ENCODE measurements at regions not wholly inside any gene's neighbourhood (a gene's known extent, or its start where the extent isn't known, plus 50 kb on each side); places are given as distances from the start of the nearest gene placed in this dataset.

DNA sequence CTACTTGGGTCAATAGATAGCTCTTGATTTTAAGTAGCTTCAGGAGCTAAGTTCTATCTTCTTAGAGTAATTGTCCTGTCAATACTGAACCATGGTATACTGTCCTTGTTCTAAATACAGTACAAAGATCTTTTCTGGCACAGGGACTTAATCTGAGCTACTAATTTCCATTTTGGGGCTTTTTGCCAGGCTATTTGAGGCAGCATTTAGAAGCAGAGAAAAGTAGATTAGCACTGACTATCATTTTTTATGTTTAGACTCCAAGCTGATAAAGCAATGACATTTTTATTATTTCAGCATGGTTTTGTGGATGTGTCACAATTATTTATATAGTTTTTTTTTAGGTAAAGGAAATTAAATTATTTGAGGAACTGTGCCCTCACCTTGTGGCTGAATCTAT, 163.2 kb downstream of the FAT3 start:
- ChIA-PET CTCF (no interaction called here), POLR2A (no interaction called here)
- no peaks in the 10 kb centered on the region for H3K36me3 ChIP-seq (ENCODE audit: control insufficient read depth, insufficient read depth, low read length)
- H3K27me3 ChIP-seq (ENCODE audit: control insufficient read depth, insufficient read depth, low read length): no peaks in the 10 kb centered on the region; the same call in 1 of the 2 replicates
- H3K4me1 ChIP-seq (ENCODE audit: control insufficient read depth, insufficient read depth, low read length): no peaks in the 10 kb centered on the region
- H3K27ac ChIP-seq (ENCODE audit: low read length): no peak overlapping the region
- no peak overlapping the region for H3K4me3 ChIP-seq (ENCODE audit: low read depth in 2 of 2, low read length in 2 of 2)
- no peaks in the 10 kb centered on the region for H3K9me3 ChIP-seq (ENCODE audit: control insufficient read depth, insufficient read depth, low read depth, low read length)
- intact Hi-C loops (cut with micrococcal nuclease; ENCODE audit: unreplicated experiment): no loop called here
- BruUV-seq (replicated peaks): no TSS peak
- no peak for ATAC-seq
- no peak for DNase-seq (ENCODE audit: low read depth, low spot score)
- in situ Hi-C loops (cut with HindIII; ENCODE audit: low pct_unique_long_range_greater_than_20kb, low sequenced_read_pairs): no loop called here
- no peak for TF ChIP-seq TCF7L2 (IDR thresholded peaks at IDR 0.05; ENCODE audit: low read depth, low read length)
- TF ChIP-seq, protein P1, sequence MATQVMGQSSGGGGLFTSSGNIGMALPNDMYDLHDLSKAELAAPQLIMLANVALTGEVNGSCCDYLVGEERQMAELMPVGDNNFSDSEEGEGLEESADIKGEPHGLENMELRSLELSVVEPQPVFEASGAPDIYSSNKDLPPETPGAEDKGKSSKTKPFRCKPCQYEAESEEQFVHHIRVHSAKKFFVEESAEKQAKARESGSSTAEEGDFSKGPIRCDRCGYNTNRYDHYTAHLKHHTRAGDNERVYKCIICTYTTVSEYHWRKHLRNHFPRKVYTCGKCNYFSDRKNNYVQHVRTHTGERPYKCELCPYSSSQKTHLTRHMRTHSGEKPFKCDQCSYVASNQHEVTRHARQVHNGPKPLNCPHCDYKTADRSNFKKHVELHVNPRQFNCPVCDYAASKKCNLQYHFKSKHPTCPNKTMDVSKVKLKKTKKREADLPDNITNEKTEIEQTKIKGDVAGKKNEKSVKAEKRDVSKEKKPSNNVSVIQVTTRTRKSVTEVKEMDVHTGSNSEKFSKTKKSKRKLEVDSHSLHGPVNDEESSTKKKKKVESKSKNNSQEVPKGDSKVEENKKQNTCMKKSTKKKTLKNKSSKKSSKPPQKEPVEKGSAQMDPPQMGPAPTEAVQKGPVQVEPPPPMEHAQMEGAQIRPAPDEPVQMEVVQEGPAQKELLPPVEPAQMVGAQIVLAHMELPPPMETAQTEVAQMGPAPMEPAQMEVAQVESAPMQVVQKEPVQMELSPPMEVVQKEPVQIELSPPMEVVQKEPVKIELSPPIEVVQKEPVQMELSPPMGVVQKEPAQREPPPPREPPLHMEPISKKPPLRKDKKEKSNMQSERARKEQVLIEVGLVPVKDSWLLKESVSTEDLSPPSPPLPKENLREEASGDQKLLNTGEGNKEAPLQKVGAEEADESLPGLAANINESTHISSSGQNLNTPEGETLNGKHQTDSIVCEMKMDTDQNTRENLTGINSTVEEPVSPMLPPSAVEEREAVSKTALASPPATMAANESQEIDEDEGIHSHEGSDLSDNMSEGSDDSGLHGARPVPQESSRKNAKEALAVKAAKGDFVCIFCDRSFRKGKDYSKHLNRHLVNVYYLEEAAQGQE (IDR thresholded peaks at IDR 0.05; ENCODE audit: insufficient read depth in 1 of 2, low read depth in 2 of 2, low read length in 1 of 2): no peak
- TF ChIP-seq SIN3A (IDR thresholded peaks at IDR 0.05; ENCODE audit: borderline replicate concordance, insufficient read depth, low read depth, low read length): no peak
- TF ChIP-seq, protein P2, sequence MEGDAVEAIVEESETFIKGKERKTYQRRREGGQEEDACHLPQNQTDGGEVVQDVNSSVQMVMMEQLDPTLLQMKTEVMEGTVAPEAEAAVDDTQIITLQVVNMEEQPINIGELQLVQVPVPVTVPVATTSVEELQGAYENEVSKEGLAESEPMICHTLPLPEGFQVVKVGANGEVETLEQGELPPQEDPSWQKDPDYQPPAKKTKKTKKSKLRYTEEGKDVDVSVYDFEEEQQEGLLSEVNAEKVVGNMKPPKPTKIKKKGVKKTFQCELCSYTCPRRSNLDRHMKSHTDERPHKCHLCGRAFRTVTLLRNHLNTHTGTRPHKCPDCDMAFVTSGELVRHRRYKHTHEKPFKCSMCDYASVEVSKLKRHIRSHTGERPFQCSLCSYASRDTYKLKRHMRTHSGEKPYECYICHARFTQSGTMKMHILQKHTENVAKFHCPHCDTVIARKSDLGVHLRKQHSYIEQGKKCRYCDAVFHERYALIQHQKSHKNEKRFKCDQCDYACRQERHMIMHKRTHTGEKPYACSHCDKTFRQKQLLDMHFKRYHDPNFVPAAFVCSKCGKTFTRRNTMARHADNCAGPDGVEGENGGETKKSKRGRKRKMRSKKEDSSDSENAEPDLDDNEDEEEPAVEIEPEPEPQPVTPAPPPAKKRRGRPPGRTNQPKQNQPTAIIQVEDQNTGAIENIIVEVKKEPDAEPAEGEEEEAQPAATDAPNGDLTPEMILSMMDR (IDR thresholded peaks at IDR 0.05): no peak
- TF ChIP-seq POLR2AphosphoS5 (IDR thresholded peaks at IDR 0.05; ENCODE audit: low read depth, low read length): no peak

DNA sequence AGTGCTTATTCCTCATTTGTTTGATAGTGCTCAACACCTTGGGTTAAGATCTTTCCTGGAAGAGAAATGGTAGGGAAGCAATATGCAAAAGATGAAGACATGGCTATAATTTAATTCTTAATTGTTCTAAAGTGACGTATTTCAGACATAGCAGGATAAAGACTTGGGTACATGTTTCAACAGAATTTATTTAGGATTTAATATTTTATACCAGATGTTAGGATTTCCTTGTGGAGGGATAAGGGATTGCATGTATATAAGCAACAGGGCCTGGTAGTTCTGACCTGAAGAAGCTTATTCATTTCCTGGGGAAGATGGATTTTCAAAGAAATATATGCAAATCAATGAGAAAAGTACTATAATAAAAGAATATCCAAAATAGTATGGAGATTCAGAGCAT, 163.8 kb downstream of the FAT3 start:
- H3K9me3 ChIP-seq (ENCODE audit: control insufficient read depth, insufficient read depth, low read depth, low read length): no peaks in the 10 kb centered on the region
- H3K4me1 ChIP-seq (ENCODE audit: control insufficient read depth, insufficient read depth, low read length): no peaks in the 10 kb centered on the region
- H3K36me3 ChIP-seq (ENCODE audit: control insufficient read depth, insufficient read depth, low read length): no peaks in the 10 kb centered on the region
- no peaks in the 10 kb centered on the region; the same call in 1 of the 2 replicates for H3K27me3 ChIP-seq (ENCODE audit: control insufficient read depth, insufficient read depth, low read length)
- no peak overlapping the region for H3K27ac ChIP-seq (ENCODE audit: low read length)
- no peak overlapping the region for H3K4me3 ChIP-seq (ENCODE audit: low read depth in 2 of 2, low read length in 2 of 2)
- intact Hi-C loops (cut with micrococcal nuclease; ENCODE audit: unreplicated experiment) (no loop called here), in situ Hi-C loops (cut with HindIII; ENCODE audit: low pct_unique_long_range_greater_than_20kb, low sequenced_read_pairs) (no loop called here)
- ATAC-seq (no peak), DNase-seq (ENCODE audit: low read depth, low spot score) (no peak)
- CTCF ChIA-PET: no interaction called here
- TF ChIP-seq TCF7L2 (IDR thresholded peaks at IDR 0.05; ENCODE audit: low read depth, low read length): no peak
- TF ChIP-seq, protein P2 (IDR thresholded peaks at IDR 0.05): peak; percentile 12; the same call in 1 of the 2 replicates
- POLR2A ChIA-PET: no interaction called here
- BruUV-seq (replicated peaks): no TSS peak

DNA sequence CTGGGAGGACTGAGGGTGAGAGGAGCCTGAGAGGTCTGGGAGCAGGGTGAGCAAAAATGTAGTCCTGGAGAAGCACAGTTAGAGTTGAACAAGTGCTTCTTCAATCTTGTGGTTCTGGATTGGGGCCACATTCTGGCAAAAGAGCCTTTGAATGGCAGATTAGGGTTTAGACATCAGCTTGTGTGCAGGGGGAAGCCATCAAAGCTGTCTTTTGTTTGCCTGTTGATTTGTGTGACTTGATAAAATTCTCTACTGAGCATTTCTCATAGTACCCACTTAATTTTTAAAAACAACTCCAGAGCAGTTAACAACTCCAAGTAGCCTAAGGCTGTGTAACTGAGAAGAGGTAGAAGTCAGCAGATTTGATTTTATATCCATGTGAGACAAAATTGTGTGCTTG, 166.2 kb downstream of the FAT3 start:
- DNase-seq (ENCODE audit: low read depth, low spot score) (no peak), ATAC-seq (no peak)
- Histone ChIP-seq H3K4me3 (ENCODE audit: low read depth in 2 of 2, low read length in 2 of 2) (no peak overlapping the region), H3K4me1 (ENCODE audit: control insufficient read depth, insufficient read depth, low read length) (no peaks in the 10 kb centered on the region), H3K9me3 (ENCODE audit: control insufficient read depth, insufficient read depth, low read depth, low read length) (no peaks in the 10 kb centered on the region), H3K27me3 (ENCODE audit: control insufficient read depth, insufficient read depth, low read length) (no peaks in the 10 kb centered on the region; the same call in 1 of the 2 replicates), H3K36me3 (ENCODE audit: control insufficient read depth, insufficient read depth, low read length) (no peaks in the 10 kb centered on the region), H3K27ac (ENCODE audit: low read length) (no peak overlapping the region)
- ChIA-PET POLR2A (no interaction called here), CTCF (no interaction called here)
- BruUV-seq (replicated peaks): no TSS peak
- in situ Hi-C loops (cut with HindIII; ENCODE audit: low pct_unique_long_range_greater_than_20kb, low sequenced_read_pairs): no loop called here
- TF ChIP-seq, protein P2 (IDR thresholded peaks at IDR 0.05): no peak
- no peak for TF ChIP-seq SIN3A (IDR thresholded peaks at IDR 0.05; ENCODE audit: borderline replicate concordance, insufficient read depth, low read depth, low read length)
- no peak for TF ChIP-seq POLR2AphosphoS5 (IDR thresholded peaks at IDR 0.05; ENCODE audit: low read depth, low read length)
- TF ChIP-seq, protein P1 (IDR thresholded peaks at IDR 0.05; ENCODE audit: insufficient read depth in 1 of 2, low read depth in 2 of 2, low read length in 1 of 2): no peak
- no peak for TF ChIP-seq TCF7L2 (IDR thresholded peaks at IDR 0.05; ENCODE audit: low read depth, low read length)
- intact Hi-C loops (cut with micrococcal nuclease; ENCODE audit: unreplicated experiment): no loop called here

Measured in Panc1 (cell line).